Adrenal gland (tissue), 9 donors: ENCODE measurements at regions not wholly inside any gene's neighbourhood (a gene's known extent, or its start where the extent isn't known, plus 50 kb on each side); places are given as distances from the start of the nearest gene placed in this dataset.

Experiments
- DNase-seq, 7 donors: peaks; one replicate each; pipeline ENCODE4 v3.0.0-alpha.2; 2019 to 2020
- H3K27ac ChIP-seq, 5 donors: fragments of 200-600 bp; sonication (generic) in 4 of 5; 1 replicate in 3 of 5; 2 replicates in 2 of 5; pipeline versions ENCODE4 v1.5.1 to v1.8.0; 2016 to 2020; ENCODE audit warnings: mild to moderate bottlenecking in 1 of 5
- H3K27me3 ChIP-seq: fragments of 200-600 bp; 2 replicates; pipeline ENCODE4 v1.8.0; 2021
- H3K36me3 ChIP-seq, 2 donors: fragments of 200-600 bp; replicated peaks in 1 of 2; 1 replicate in 1 of 2; 2 replicates in 1 of 2; pipeline versions ENCODE4 v1.5.1 to v1.8.0; 2018 to 2022
- H3K4me1 ChIP-seq, 2 donors: fragments of 200-600 bp; replicated peaks in 1 of 2; 1 replicate in 1 of 2; 2 replicates in 1 of 2; pipeline versions ENCODE4 v1.5.1 to v1.8.0; 2018 to 2021
- H3K4me3 ChIP-seq, 4 donors: fragments of 200-600 bp; sonication (generic) in 3 of 4; one replicate each; pipeline ENCODE4 v1.5.1; 2016 to 2018
- H3K9me3 ChIP-seq, 3 donors: fragments of 200-600 bp; sonication (generic) in 1 of 3; replicated peaks in 1 of 3; 1 replicate in 2 of 3; 2 replicates in 1 of 3; pipeline versions ENCODE4 v1.5.1 to v1.8.0; 2016 to 2021
- CTCF ChIP-seq, 6 experiments: fragments of 450-650 bp in 4 of 6; fragments of 200-600 bp in 2 of 6; sonication (generic) in 1 of 6; IDR thresholded peaks; 1 replicate in 5 of 6; 2 replicates in 1 of 6; pipeline versions ENCODE4 v1.5.1 to v1.8.0; 2016 to 2021; ENCODE audit warnings: antibody characterized with exemption in 6 of 6, mild to moderate bottlenecking in 2 of 6, moderate library complexity in 1 of 6
- POLR2A ChIP-seq, 2 donors: fragments of 450-650 bp; IDR thresholded peaks; one replicate each; pipeline ENCODE4 v1.6.1; 2017; ENCODE audit warnings: antibody characterized with exemption in 2 of 2, mild to moderate bottlenecking in 2 of 2, moderate library complexity in 1 of 2
- WGBS, 4 donors: extraction: QIAGEN DNeasy Blood & Tissue Kit in 2 of 4; methylation state at CpG; one replicate each; pipeline versions ENCODE4 v1.1.5 to v1.1.7; 2013 to 2017; 5-methylcytosine and 5-hydroxymethylcytosine counted together
- intact Hi-C, 2 donors: fragments of 100-400 bp; cut with DNase I; formaldehyde crosslinking; loops; one replicate each; pipeline versions ENCODE4 v1.14.1 to v1.15.0; 2022 to 2023
- donor health status: healthy with polysubstance abuse.
- donor health status: Bipolar disorder and iron deficiency.
- donor health status: DM: yes; HTN: yes; CAD: no.
- donor health status: DM: no; HTN: no; CAD: no.
- donor health status: DM: no; HTN: no; CAD: no.

- no peak for TF ChIP-seq CTCF (IDR thresholded peaks at IDR 0.05)
- no peak for TF ChIP-seq POLR2A (IDR thresholded peaks at IDR 0.05)
- Histone ChIP-seq H3K4me3 (no peak overlapping the region), H3K27ac (no peak overlapping the region), H3K27me3 (no peaks in the 10 kb centered on the region), H3K4me1 (no peaks in the 10 kb centered on the region), H3K36me3 (no peaks in the 10 kb centered on the region), H3K9me3 (no peaks in the 10 kb centered on the region)
- DNase-seq: no peak
- intact Hi-C loops: no loop called here
- WGBS, 4 donors: 48 to 73% (median 67%) methylated on average over 3 of the region's 3 CpGs
Observed at GRCh38 chr5:58116346-58116745, 343.5 kb downstream of the PLK2 start.

- TF ChIP-seq POLR2A (IDR thresholded peaks at IDR 0.05) (no peak), CTCF (IDR thresholded peaks at IDR 0.05) (no peak)
- Histone ChIP-seq H3K9me3 (no peaks in the 10 kb centered on the region), H3K27ac (no peak overlapping the region), H3K4me3 (no peak overlapping the region), H3K36me3 (no peaks in the 10 kb centered on the region), H3K27me3 (no peaks in the 10 kb centered on the region), H3K4me1 (no peaks in the 10 kb centered on the region)
- no peak for DNase-seq
- intact Hi-C loops: no loop called here
- WGBS, 4 donors: 91 to 100% (median 94%) methylated on average over 1 of the region's 1 CpG
Observed at GRCh38 chr5:58115811-58116210, 344.1 kb downstream of the PLK2 start.

- no peak for DNase-seq
- Histone ChIP-seq H3K27ac (no peak overlapping the region), H3K4me1 (no peaks in the 10 kb centered on the region), H3K36me3 (no peaks in the 10 kb centered on the region), H3K9me3 (no peaks in the 10 kb centered on the region), H3K4me3 (no peak overlapping the region), H3K27me3 (no peaks in the 10 kb centered on the region)
- 86 to 93% (median 89%) methylated on average over 3 of the region's 3 CpGs for WGBS, 4 donors
- intact Hi-C loops: no loop called here
- TF ChIP-seq POLR2A (IDR thresholded peaks at IDR 0.05) (no peak), CTCF (IDR thresholded peaks at IDR 0.05) (no peak)
Observed at GRCh38 chr5:58114324-58114723, 345.6 kb downstream of the PLK2 start.

GRCh38 chr5:58113172-58113571, 346.7 kb downstream of the PLK2 start:
- intact Hi-C loops: no loop called here
- TF ChIP-seq CTCF (IDR thresholded peaks at IDR 0.05): no peak
- Histone ChIP-seq H3K27me3 (no peaks in the 10 kb centered on the region), H3K4me1 (no peaks in the 10 kb centered on the region), H3K27ac (no peak overlapping the region), H3K36me3 (no peaks in the 10 kb centered on the region), H3K4me3 (no peak overlapping the region), H3K9me3 (no peaks in the 10 kb centered on the region)
- 82 to 87% (median 84%) methylated on average over 9 of the region's 9 CpGs for WGBS, 4 donors
- DNase-seq: no peak
